Stomach (tissue), 8 donors: ENCODE measurements at regions not wholly inside any gene's neighbourhood (a gene's known extent, or its start where the extent isn't known, plus 50 kb on each side); places are given as distances from the start of the nearest gene placed in this dataset.

Source experiments
- DNase-seq, 2 donors: peaks; one replicate each; pipeline versions ENCODE4 v3.0.0 to v3.0.0-alpha.2; 2013 to 2019
- H3K27ac ChIP-seq, 5 donors: fragments of 200-600 bp in 4 of 5; sonication (generic) in 4 of 5; one replicate each; pipeline ENCODE4 v1.5.1; 2013 to 2019; ENCODE audit warnings: mild to moderate bottlenecking in 1 of 5, moderate library complexity in 1 of 5
- H3K27me3 ChIP-seq, 3 donors: fragments of 200-600 bp; sonication (generic); one replicate each; pipeline ENCODE4 v1.5.1; 2017 to 2019; ENCODE audit warnings: mixed run types in 1 of 3
- H3K36me3 ChIP-seq, 4 donors: fragments of 200-600 bp; sonication (generic); 1 replicate in 3 of 4; 2 replicates in 1 of 4; pipeline ENCODE4 v1.5.1; 2016 to 2019
- H3K4me1 ChIP-seq, 4 donors: fragments of 200-600 bp; sonication (generic); one replicate each; pipeline ENCODE4 v1.5.1; 2016 to 2019
- H3K4me3 ChIP-seq, 4 donors: fragments of 200-600 bp; sonication (generic) in 3 of 4; one replicate each; pipeline ENCODE4 v1.5.1; 2016 to 2019; ENCODE audit warnings: mild to moderate bottlenecking in 1 of 4
- H3K9me3 ChIP-seq, 4 donors: fragments of 200-600 bp; sonication (generic); one replicate each; pipeline ENCODE4 v1.5.1; 2016 to 2019
- CTCF ChIP-seq, 7 experiments: fragments of 450-650 bp in 4 of 7; fragments of 200-600 bp in 3 of 7; sonication (generic) in 3 of 7; IDR thresholded peaks; one replicate each; pipeline ENCODE4 v1.5.1; 2016 to 2019; ENCODE audit warnings: antibody characterized with exemption in 7 of 7, control low read depth in 2 of 7, mild to moderate bottlenecking in 1 of 7
- EP300 ChIP-seq: sonication (generic); formaldehyde crosslinking; IDR thresholded peaks from one replicate; pipeline ENCODE4 v1.6.1; 2017; ENCODE audit warnings: antibody characterized with exemption
- POLR2A ChIP-seq, 4 donors: fragments of 450-650 bp; IDR thresholded peaks; one replicate each; pipeline ENCODE4 v1.6.1; 2016; ENCODE audit warnings: antibody characterized with exemption in 4 of 4, control low read depth in 2 of 4, mild to moderate bottlenecking in 1 of 4, moderate library complexity in 1 of 4
- POLR2AphosphoS5 ChIP-seq, 3 donors: sonication (generic); formaldehyde crosslinking; IDR thresholded peaks; one replicate each; pipeline ENCODE4 v1.6.1; 2016; ENCODE audit warnings: antibody characterized with exemption in 3 of 3
- WGBS, 5 donors: extraction: QIAGEN DNeasy Blood & Tissue Kit in 3 of 5; methylation state at CpG; one replicate each; pipeline versions ENCODE4 v1.1.5 to v1.1.7; 2013 to 2018; 5-methylcytosine and 5-hydroxymethylcytosine counted together
- intact Hi-C: fragments of 100-400 bp; cut with DNase I; formaldehyde crosslinking; loops from one replicate; pipeline ENCODE4 v1.15.1; 2023; ENCODE audit warnings: low total_unique reads
- donor health status: healthy with polysubstance abuse.
- donor health status: Bipolar disorder and iron deficiency.
- donor health status: healthy.

- no peaks in the 10 kb centered on the region for H3K4me1 ChIP-seq
- no peaks in the 10 kb centered on the region for H3K36me3 ChIP-seq
- H3K4me3 ChIP-seq: no peak overlapping the region
- H3K27ac ChIP-seq: no peak overlapping the region
- 51 to 69% (median 62%) methylated on average over 8 to 10 of the region's 10 CpGs for whole genome bisulfite sequencing, 5 donors
- H3K9me3 ChIP-seq: no peaks in the 10 kb centered on the region
- TF ChIP-seq POLR2AphosphoS5 (IDR thresholded peaks at IDR 0.05) (no peak), EP300 (no peak), CTCF (IDR thresholded peaks at IDR 0.05) (no peak), POLR2A (IDR thresholded peaks at IDR 0.05) (no peak)
- intact Hi-C loops: no loop called here
- peak in 1 of 2 donors; percentile 10 for DNase-seq
- H3K27me3 ChIP-seq: peaks cover 0 to 77% (median 9%) of the 10 kb centered on the region in 3 donors
These were observed 401.2 kb downstream of the MATN1 start for GRCh38 chr1:30321996-30322858.

- 51 to 62% (median 55%) methylated on average over 13 of the region's 13 CpGs for WGBS, 5 donors
- Histone ChIP-seq H3K27ac (no peak overlapping the region), H3K9me3 (peaks cover 0 to 3% (median under 1%) of the 10 kb centered on the region in 4 donors), H3K4me1 (no peaks in the 10 kb centered on the region), H3K36me3 (no peaks in the 10 kb centered on the region), H3K27me3 (peaks cover 0 to 80% (median 9%) of the 10 kb centered on the region in 3 donors), H3K4me3 (no peak overlapping the region)
- intact Hi-C loops: no loop called here
- TF ChIP-seq CTCF (IDR thresholded peaks at IDR 0.05): no peak
- no peak for TF ChIP-seq EP300
- TF ChIP-seq POLR2AphosphoS5 (IDR thresholded peaks at IDR 0.05): no peak
- TF ChIP-seq POLR2A (IDR thresholded peaks at IDR 0.05): no peak
- peak; percentile 15 to 37 for DNase-seq
These were observed 402.0 kb downstream of the MATN1 start for GRCh38 chr1:30321246-30321910.

- WGBS, 5 donors: 44 to 57% (median 48%) methylated on average over 2 of the region's 2 CpGs; no CpG with 5 or more reads in 1 of the 5 donors
- intact Hi-C loops: no loop called here
- Histone ChIP-seq H3K4me3 (no peak overlapping the region), H3K36me3 (no peaks in the 10 kb centered on the region), H3K4me1 (no peaks in the 10 kb centered on the region), H3K9me3 (peaks cover 0 to 7% (median 2%) of the 10 kb centered on the region in 4 donors), H3K27me3 (peaks cover 0 to 88% (median 9%) of the 10 kb centered on the region in 3 donors), H3K27ac (no peak overlapping the region)
- DNase-seq: no peak
- no peak for TF ChIP-seq POLR2A (IDR thresholded peaks at IDR 0.05)
- no peak for TF ChIP-seq EP300
- TF ChIP-seq CTCF (IDR thresholded peaks at IDR 0.05): no peak
- no peak for TF ChIP-seq POLR2AphosphoS5 (IDR thresholded peaks at IDR 0.05)
These were observed 402.8 kb downstream of the MATN1 start for GRCh38 chr1:30320581-30320890.

GRCh38 chr1:30319765-30320580 is 403.4 kb downstream of the MATN1 start:
- H3K36me3 ChIP-seq: no peaks in the 10 kb centered on the region
- H3K27me3 ChIP-seq: peaks cover 0 to 88% (median 9%) of the 10 kb centered on the region in 3 donors
- 65 to 81% (median 69%) methylated on average over 10 to 11 of the region's 11 CpGs for WGBS, 5 donors
- H3K4me3 ChIP-seq: no peak overlapping the region
- H3K9me3 ChIP-seq: peaks cover 0 to 7% (median 2%) of the 10 kb centered on the region in 4 donors
- intact Hi-C loops: no loop called here
- no peak overlapping the region for H3K27ac ChIP-seq
- DNase-seq: peak in 1 of 2 donors; percentile 7
- TF ChIP-seq POLR2A (IDR thresholded peaks at IDR 0.05): no peak
- no peak for TF ChIP-seq CTCF (IDR thresholded peaks at IDR 0.05)
- no peak for TF ChIP-seq EP300
- TF ChIP-seq POLR2AphosphoS5 (IDR thresholded peaks at IDR 0.05): no peak
- H3K4me1 ChIP-seq: no peaks in the 10 kb centered on the region
